GM12878 (cell line): ENCODE measurements at regions not wholly inside any gene's neighbourhood (a gene's known extent, or its start where the extent isn't known, plus 50 kb on each side); places are given as distances from the start of the nearest gene placed in this dataset.

Experiments used
- ATAC-seq: fragments of 200-7000 bp; cut with Tn5 transposase; 3 replicates; pipeline ENCODE4 v1.9.1; 2020; ENCODE audit warnings: mild to moderate bottlenecking, moderate library complexity
- BruUV-seq: library from RNA; stranded (reverse); fragments of 400-500 nt; replicated peaks from 2 replicates; lab custom pipeline; 2021; lab: Mats Ljungman, UMichigan
- CTCF ChIA-PET: fragments of 300-600 bp; sonication (Branson Sonifier 250); formaldehyde crosslinking; extraction: SDS; loops from one replicate; lab custom pipeline; 2021; ENCODE audit warnings: inconsistent platforms; lab: Yijun Ruan, JAX
- POLR2A ChIA-PET: fragments of 350-600 bp; formaldehyde crosslinking; extraction: SDS; loops from one replicate; lab custom pipeline; 2021; ENCODE audit warnings: inconsistent platforms; lab: Charles Lee
- RAD21 ChIA-PET: fragments of 300-600 bp; sonication (Branson Sonifier 250); formaldehyde crosslinking; loops from one replicate; lab custom pipeline; 2023; ENCODE audit warnings: antibody characterized with exemption; ENCODE audit not compliant: unreplicated experiment; lab: Charles Lee
- SMC1A ChIA-PET: fragments of 300-600 bp; sonication (Branson Sonifier 250); formaldehyde crosslinking; loops from one replicate; lab custom pipeline; 2023; ENCODE audit not compliant: unreplicated experiment, uncharacterized antibody; lab: Charles Lee
- DNase-seq: peaks from one replicate; pipeline ENCODE4 v3.0.0-alpha.2; 2011; ENCODE audit warnings: low read depth, low spot score
- FAIRE-seq: peaks from 3 replicates; lab custom pipeline; 2011; peaks lifted over from hg19 to GRCh38; lab: Jason Lieb, UNC
- H2AFZ ChIP-seq: 2 replicates; pipeline ENCODE4 v1.6.0; 2011; ENCODE audit warnings: low read depth, low read length, control low read depth; ENCODE audit not compliant: control insufficient read depth
- H3K27ac ChIP-seq: 2 replicates; pipeline ENCODE4 v1.5.1; 2011; ENCODE audit warnings: control low read depth; ENCODE audit not compliant: control insufficient read depth, insufficient read depth
- H3K27me3 ChIP-seq, 2 experiments: replicated peaks in 1 of 2; 2 replicates each; pipeline versions ENCODE4 v1.6.0 to v1.6.1; 2011; ENCODE audit warnings: low read length in 1 of 2; ENCODE audit not compliant: control insufficient read depth in 2 of 2, insufficient read depth in 2 of 2
- H3K36me3 ChIP-seq, 2 experiments: 2 replicates each; pipeline ENCODE4 v1.5.1; 2011; ENCODE audit warnings: low read length in 1 of 2; ENCODE audit not compliant: control insufficient read depth in 2 of 2, insufficient read depth in 2 of 2
- H3K4me1 ChIP-seq: 2 replicates; pipeline ENCODE4 v1.6.1; 2011; ENCODE audit warnings: mild to moderate bottlenecking, low read length, moderate library complexity, mixed read lengths; ENCODE audit not compliant: control insufficient read depth, insufficient read depth
- H3K4me2 ChIP-seq: 2 replicates; pipeline ENCODE4 v1.6.0; 2011; ENCODE audit warnings: control low read depth; ENCODE audit not compliant: control insufficient read depth, insufficient read depth
- H3K4me3 ChIP-seq: fragments of 200-600 bp; sonication (generic); 2 replicates; pipeline ENCODE4 v1.5.1; 2016
- H3K79me2 ChIP-seq: 2 replicates; pipeline ENCODE4 v1.6.0; 2011; ENCODE audit warnings: low read length; ENCODE audit not compliant: control insufficient read depth, insufficient read depth
- H3K9ac ChIP-seq: 2 replicates; pipeline ENCODE4 v1.8.0; 2011; ENCODE audit warnings: low read length, control low read depth, mixed read lengths; ENCODE audit not compliant: control insufficient read depth, insufficient read depth
- H3K9me3 ChIP-seq: replicated peaks from 3 replicates; pipeline ENCODE4 v1.5.1; 2011; ENCODE audit warnings: mild to moderate bottlenecking, low read length; ENCODE audit not compliant: control insufficient read depth, insufficient read depth
- H4K20me1 ChIP-seq: 2 replicates; pipeline ENCODE4 v1.6.0; 2011; ENCODE audit not compliant: control insufficient read depth, insufficient read depth
- CBX3 ChIP-seq: fragments of 200-600 bp; sonication (generic); IDR thresholded peaks from 2 replicates; pipeline ENCODE4 v1.6.1; 2016; ENCODE audit warnings: low read depth, borderline replicate concordance
- CBX5 ChIP-seq: sonication (generic); IDR thresholded peaks from 2 replicates; pipeline ENCODE4 v1.6.1; 2016; ENCODE audit warnings: low read depth, moderate library complexity, mild to moderate bottlenecking, inconsistent platforms
- CHD2 ChIP-seq: IDR thresholded peaks from 2 replicates; pipeline ENCODE4 v1.6.1; 2011; ENCODE audit warnings: low read depth, low read length, improper control_type of control experiment, borderline replicate concordance
- CTCF ChIP-seq, 3 experiments: IDR thresholded peaks in 2 of 3; conservative IDR thresholded peaks in 1 of 3; 2 replicates each; pipeline ENCODE4 v1.5.1; 2011; ENCODE audit warnings: low read depth in 3 of 3, low read length in 3 of 3, mild to moderate bottlenecking in 3 of 3, control low read depth in 2 of 3, moderate library complexity in 2 of 3, inconsistent platforms in 1 of 3, mixed read lengths in 1 of 3; ENCODE audit not compliant: control insufficient read depth in 2 of 3, insufficient read depth in 1 of 3; ENCODE audit errors: extremely low read depth in 1 of 3
- MTA2 ChIP-seq: fragments of 450-650 bp; IDR thresholded peaks from 2 replicates; pipeline ENCODE4 v1.6.1; 2016; ENCODE audit warnings: low read depth, mild to moderate bottlenecking, moderate library complexity
- MYC ChIP-seq: IDR thresholded peaks from 2 replicates; pipeline ENCODE4 v1.6.1; 2011; ENCODE audit warnings: mild to moderate bottlenecking, low read length, moderate library complexity, inconsistent platforms; ENCODE audit not compliant: insufficient read depth, insufficient replicate concordance, insufficient read length, severe bottlenecking
- NFYA ChIP-seq: IDR thresholded peaks from 2 replicates; pipeline ENCODE4 v1.6.1; 2011; ENCODE audit warnings: low read depth, mild to moderate bottlenecking, low read length, improper control_type of control experiment, borderline replicate concordance
- NR2F1 ChIP-seq: fragments of 450-650 bp; conservative IDR thresholded peaks from 2 replicates; pipeline ENCODE4 v1.6.1; 2017; ENCODE audit warnings: mild to moderate bottlenecking
- PBX3 ChIP-seq: IDR thresholded peaks from 2 replicates; pipeline ENCODE4 v1.6.1; 2011; ENCODE audit warnings: mild to moderate bottlenecking, low read depth, low read length, moderate library complexity; ENCODE audit not compliant: insufficient replicate concordance
- POLR2AphosphoS2 ChIP-seq: IDR thresholded peaks from 2 replicates; pipeline ENCODE4 v1.6.1; 2011; ENCODE audit warnings: low read depth, mild to moderate bottlenecking, low read length, improper control_type of control experiment, moderate library complexity
- RBBP5 ChIP-seq: fragments of 200-600 bp; sonication (generic); conservative IDR thresholded peaks from 2 replicates; pipeline ENCODE4 v1.6.1; 2016
- SKIL ChIP-seq: fragments of 450-650 bp; IDR thresholded peaks from 2 replicates; pipeline ENCODE4 v1.6.1; 2017; ENCODE audit warnings: mild to moderate bottlenecking, low read depth, inconsistent platforms; ENCODE audit not compliant: poor library complexity, severe bottlenecking
- SMAD5 ChIP-seq: IDR thresholded peaks from 2 replicates; pipeline ENCODE4 v1.6.1; 2016; ENCODE audit warnings: antibody characterized with exemption, low read depth
- TCF12 ChIP-seq: IDR thresholded peaks from 2 replicates; pipeline ENCODE4 v1.6.1; 2011; ENCODE audit warnings: low read depth, mild to moderate bottlenecking, low read length
- ZBED1 ChIP-seq: IDR thresholded peaks from 2 replicates; pipeline ENCODE4 v1.6.1; 2016; ENCODE audit warnings: borderline replicate concordance
- ZNF207 ChIP-seq: fragments of 450-650 bp; IDR thresholded peaks from 2 replicates; pipeline ENCODE4 v1.6.1; 2014; ENCODE audit warnings: antibody characterized with exemption, mild to moderate bottlenecking, borderline replicate concordance
- WGBS: methylation state at CpG from one replicate; pipeline ENCODE4 v1.1.6; 2016; ENCODE audit warnings: low lambda C conversion rate; ENCODE audit not compliant: insufficient replicate concordance, insufficient coverage; ENCODE audit errors: missing lambda C conversion rate; 5-methylcytosine and 5-hydroxymethylcytosine counted together
- in situ Hi-C: fragments of 300-500 bp; cut with MboI; formaldehyde crosslinking; loops from 9 replicates; pipeline ENCODE4 v1.14.3; 2018; ENCODE audit warnings: mixed read lengths
- intact Hi-C: fragments of 100-400 bp; cut with micrococcal nuclease; formaldehyde crosslinking; loops from one replicate; pipeline ENCODE4 v1.14.2; 2022; ENCODE audit not compliant: unreplicated experiment

GRCh38 chr2:198641161-198641560 lies 816.6 kb downstream of the SATB2 start (continued):
- TF ChIP-seq MYC, result no peak
- no peak for TF ChIP-seq CBX5
- TF ChIP-seq CBX3, result no peak
- no peak for TF ChIP-seq NR2F1
- no peak for TF ChIP-seq PBX3
- no peak for TF ChIP-seq SMAD5
- no peak for TF ChIP-seq CHD2
- TF ChIP-seq SKIL, result no peak
- TF ChIP-seq, all 136 proteins: peak for 0

- ChIA-PET POLR2A (interaction anchor here (0.6 to 0.7 kb wide), 3 partner anchors 69 to 1886 kb away, joined by 3 to 8 read pairs (median 6); no protein-coding TSS in a partner anchor), RAD21 (interaction anchor here (0.6 to 1.6 kb wide), 2 partner anchors 11 to 345 kb away, joined by 3 to 4 read pairs; no protein-coding TSS in a partner anchor), SMC1A (interaction anchor here (0.9 to 2.2 kb wide), 6 partner anchors 9 to 57 kb away, joined by 3 to 6 read pairs (median 4); no protein-coding TSS in a partner anchor), CTCF (interaction anchor here (1.1 to 3.3 kb wide), 4 partner anchors 9 to 845 kb away, joined by 3 to 17 read pairs (median 4); no protein-coding TSS in a partner anchor)
- Histone ChIP-seq H3K9ac (no peak overlapping the region), H3K27me3 (no peaks in the 10 kb centered on the region), H3K36me3 (no peaks in the 10 kb centered on the region), H3K4me1 (no peaks in the 10 kb centered on the region), H3K79me2 (no peaks in the 10 kb centered on the region), H3K27ac (no peak overlapping the region), H3K4me2 (no peak overlapping the region), H3K4me3 (no peak overlapping the region), H2AFZ (no peak overlapping the region), H3K9me3 (no peaks in the 10 kb centered on the region), H4K20me1 (no peaks in the 10 kb centered on the region)
- DNase-seq (no peak), FAIRE-seq (no peak), ATAC-seq (no peak)
- intact Hi-C loops, result no loop called here
- 39% methylated on average over 2 of the region's 2 CpGs for WGBS
- BruUV-seq, result no TSS peak
- in situ Hi-C loops, result no loop called here
- TF ChIP-seq ZBED1, result no peak
- no peak for TF ChIP-seq ZNF207
- no peak for TF ChIP-seq CTCF (IDR thresholded peaks at IDR 0.05 in 2 of 3, conservative IDR thresholded peaks at IDR 0.05 in 1 of 3; ENCODE audit: control insufficient read depth in 2 of 3, extremely low read depth in 1 of 3, insufficient read depth in 1 of 3, low read depth in 3 of 3, low read length in 3 of 3)
- no peak for TF ChIP-seq NFYA
- no peak for TF ChIP-seq TCF12
- no peak for TF ChIP-seq RBBP5
- TF ChIP-seq MTA2, result no peak
- TF ChIP-seq CHD2, result no peak
- TF ChIP-seq POLR2AphosphoS2, result no peak
Measured at GRCh38 chr2:198640463-198640862, 817.3 kb downstream of the SATB2 start.
